Upper lobe of left lung (tissue), 4 donors: ENCODE measurements at regions not wholly inside any gene's neighbourhood (a gene's known extent, or its start where the extent isn't known, plus 50 kb on each side); places are given as distances from the start of the nearest gene placed in this dataset.

ENCODE experiments used
- EP300 ChIP-seq, 4 donors: sonication (generic); formaldehyde crosslinking; IDR thresholded peaks; one replicate each; pipeline ENCODE4 v1.5.1; 2017; ENCODE audit warnings: antibody characterized with exemption in 4 of 4, control low read depth in 2 of 4
- POLR2A ChIP-seq, 4 donors: fragments of 450-650 bp; IDR thresholded peaks; one replicate each; pipeline ENCODE4 v1.5.1; 2016 to 2017; ENCODE audit warnings: antibody characterized with exemption in 4 of 4, mild to moderate bottlenecking in 2 of 4
- POLR2AphosphoS5 ChIP-seq, 2 donors: sonication (generic); formaldehyde crosslinking; IDR thresholded peaks; one replicate each; pipeline ENCODE4 v1.5.1; 2017; ENCODE audit warnings: antibody characterized with exemption in 2 of 2
- TF ChIP-seq, protein P1 (sequence below), 6 experiments: fragments of 450-650 bp in 4 of 6; fragments of 200-600 bp in 2 of 6; sonication (generic) in 2 of 6; IDR thresholded peaks; one replicate each; pipeline ENCODE4 v1.5.1; 2016 to 2019; ENCODE audit warnings: antibody characterized with exemption in 6 of 6

DNA sequence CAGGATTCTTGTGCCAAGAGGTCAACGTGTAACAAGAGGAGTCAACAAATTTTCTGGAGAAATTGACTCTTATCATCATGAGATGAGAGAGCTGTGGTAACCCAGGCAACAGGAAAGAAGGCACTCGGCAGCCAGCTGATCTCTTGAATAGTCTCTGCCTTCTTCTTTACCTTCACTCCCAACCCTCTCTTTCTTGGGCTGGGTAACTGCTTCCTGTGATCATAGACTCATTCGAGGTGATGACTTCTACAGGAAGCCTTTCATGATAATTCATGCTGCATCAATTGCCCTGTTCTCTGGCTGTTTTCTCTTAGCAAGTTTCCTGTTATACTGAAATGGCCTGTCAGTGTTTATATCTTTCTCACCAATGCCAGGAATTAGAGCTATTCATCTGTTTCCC, 70.8 kb upstream of the FSTL5 start:
- TF ChIP-seq, protein P1, sequence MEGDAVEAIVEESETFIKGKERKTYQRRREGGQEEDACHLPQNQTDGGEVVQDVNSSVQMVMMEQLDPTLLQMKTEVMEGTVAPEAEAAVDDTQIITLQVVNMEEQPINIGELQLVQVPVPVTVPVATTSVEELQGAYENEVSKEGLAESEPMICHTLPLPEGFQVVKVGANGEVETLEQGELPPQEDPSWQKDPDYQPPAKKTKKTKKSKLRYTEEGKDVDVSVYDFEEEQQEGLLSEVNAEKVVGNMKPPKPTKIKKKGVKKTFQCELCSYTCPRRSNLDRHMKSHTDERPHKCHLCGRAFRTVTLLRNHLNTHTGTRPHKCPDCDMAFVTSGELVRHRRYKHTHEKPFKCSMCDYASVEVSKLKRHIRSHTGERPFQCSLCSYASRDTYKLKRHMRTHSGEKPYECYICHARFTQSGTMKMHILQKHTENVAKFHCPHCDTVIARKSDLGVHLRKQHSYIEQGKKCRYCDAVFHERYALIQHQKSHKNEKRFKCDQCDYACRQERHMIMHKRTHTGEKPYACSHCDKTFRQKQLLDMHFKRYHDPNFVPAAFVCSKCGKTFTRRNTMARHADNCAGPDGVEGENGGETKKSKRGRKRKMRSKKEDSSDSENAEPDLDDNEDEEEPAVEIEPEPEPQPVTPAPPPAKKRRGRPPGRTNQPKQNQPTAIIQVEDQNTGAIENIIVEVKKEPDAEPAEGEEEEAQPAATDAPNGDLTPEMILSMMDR (IDR thresholded peaks at IDR 0.05) = no peak
- TF ChIP-seq POLR2A (IDR thresholded peaks at IDR 0.05) (no peak), POLR2AphosphoS5 (IDR thresholded peaks at IDR 0.05) (no peak), EP300 (IDR thresholded peaks at IDR 0.05) (no peak)
